ENCODE measurements at regions not wholly inside any gene's neighbourhood (a gene's known extent, or its start where the extent isn't known, plus 50 kb on each side); places are given as distances from the start of the nearest gene placed in this dataset.

GRCh38 chr5:98698359-98698758 lies 75.1 kb upstream of the RGMB start:
- TF ChIP-seq SIN3A (IDR thresholded peaks at IDR 0.05; ENCODE audit: borderline replicate concordance, insufficient read depth, low read length) (no peak), POLR2AphosphoS5 (IDR thresholded peaks at IDR 0.05; ENCODE audit: low read depth, low read length) (no peak), FOXP2 (optimal IDR thresholded peaks at IDR 0.05; ENCODE audit: borderline replicate concordance, extremely low read depth, extremely low read length, insufficient read depth) (no peak), REST (IDR thresholded peaks at IDR 0.05; ENCODE audit: insufficient read depth in 1 of 2, low read depth in 2 of 2, low read length in 2 of 2) (no peak), TAF1 (IDR thresholded peaks at IDR 0.05; ENCODE audit: borderline replicate concordance, insufficient read depth, low read length) (no peak)

- no peak for TF ChIP-seq FOXP2 (optimal IDR thresholded peaks at IDR 0.05; ENCODE audit: borderline replicate concordance, extremely low read depth, extremely low read length, insufficient read depth)
- TF ChIP-seq POLR2AphosphoS5 (IDR thresholded peaks at IDR 0.05; ENCODE audit: low read depth, low read length), result no peak
- TF ChIP-seq TAF1 (IDR thresholded peaks at IDR 0.05; ENCODE audit: borderline replicate concordance, insufficient read depth, low read length), result no peak
- TF ChIP-seq REST (IDR thresholded peaks at IDR 0.05; ENCODE audit: insufficient read depth in 1 of 2, low read depth in 2 of 2, low read length in 2 of 2), result no peak
- no peak for TF ChIP-seq SIN3A (IDR thresholded peaks at IDR 0.05; ENCODE audit: borderline replicate concordance, insufficient read depth, low read length)
Measured at GRCh38 chr5:98700730-98701129, 72.7 kb upstream of the RGMB start.

GRCh38 chr5:98705841-98706240 lies 67.6 kb upstream of the RGMB start:
- TF ChIP-seq REST (IDR thresholded peaks at IDR 0.05; ENCODE audit: insufficient read depth in 1 of 2, low read depth in 2 of 2, low read length in 2 of 2) (no peak), TAF1 (IDR thresholded peaks at IDR 0.05; ENCODE audit: borderline replicate concordance, insufficient read depth, low read length) (no peak), POLR2AphosphoS5 (IDR thresholded peaks at IDR 0.05; ENCODE audit: low read depth, low read length) (no peak), FOXP2 (optimal IDR thresholded peaks at IDR 0.05; ENCODE audit: borderline replicate concordance, extremely low read depth, extremely low read length, insufficient read depth) (no peak), SIN3A (IDR thresholded peaks at IDR 0.05; ENCODE audit: borderline replicate concordance, insufficient read depth, low read length) (no peak)

GRCh38 chr5:98709681-98710080 lies 63.8 kb upstream of the RGMB start:
- TF ChIP-seq POLR2AphosphoS5 (IDR thresholded peaks at IDR 0.05; ENCODE audit: low read depth, low read length) (no peak), TAF1 (IDR thresholded peaks at IDR 0.05; ENCODE audit: borderline replicate concordance, insufficient read depth, low read length) (no peak), REST (IDR thresholded peaks at IDR 0.05; ENCODE audit: insufficient read depth in 1 of 2, low read depth in 2 of 2, low read length in 2 of 2) (no peak), FOXP2 (optimal IDR thresholded peaks at IDR 0.05; ENCODE audit: borderline replicate concordance, extremely low read depth, extremely low read length, insufficient read depth) (no peak), SIN3A (IDR thresholded peaks at IDR 0.05; ENCODE audit: borderline replicate concordance, insufficient read depth, low read length) (no peak)

GRCh38 chr5:98713027-98713426 lies 60.4 kb upstream of the RGMB start:
- no peak for TF ChIP-seq POLR2AphosphoS5 (IDR thresholded peaks at IDR 0.05; ENCODE audit: low read depth, low read length)
- no peak for TF ChIP-seq TAF1 (IDR thresholded peaks at IDR 0.05; ENCODE audit: borderline replicate concordance, insufficient read depth, low read length)
- TF ChIP-seq FOXP2 (optimal IDR thresholded peaks at IDR 0.05; ENCODE audit: borderline replicate concordance, extremely low read depth, extremely low read length, insufficient read depth), result no peak
- no peak for TF ChIP-seq SIN3A (IDR thresholded peaks at IDR 0.05; ENCODE audit: borderline replicate concordance, insufficient read depth, low read length)
- no peak for TF ChIP-seq REST (IDR thresholded peaks at IDR 0.05; ENCODE audit: insufficient read depth in 1 of 2, low read depth in 2 of 2, low read length in 2 of 2)
